Activated CD8-positive, alpha-beta T cell treated with anti-CD3 and anti-CD28 coated beads for 36 hours (primary cell): ENCODE measurements at regions not wholly inside any gene's neighbourhood (a gene's known extent, or its start where the extent isn't known, plus 50 kb on each side); places are given as distances from the start of the nearest gene placed in this dataset.

Source experiments
- ATAC-seq: fragments of 200-7000 bp; cut with Tn5 transposase; one replicate; pipeline ENCODE4 v1.10.0; 2021; ENCODE audit warnings: mild to moderate bottlenecking, moderate library complexity
- CTCF ChIA-PET: fragments of 350-600 bp; sonication (Branson Sonifier 250); formaldehyde crosslinking; loops from one replicate; lab custom pipeline; 2021; ENCODE audit warnings: antibody characterized with exemption; lab: Charles Lee
- POLR2A ChIA-PET: fragments of 350-600 bp; sonication (Branson Sonifier 250); formaldehyde crosslinking; loops from one replicate; lab custom pipeline; 2021; ENCODE audit warnings: antibody characterized with exemption; lab: Charles Lee
- DNase-seq: peaks from one replicate; pipeline ENCODE4 v3.0.0-alpha.2; 2020
- H3K27ac Mint-ChIP-seq: one replicate; pipeline ENCODE4 v1.8.0; 2021; ENCODE audit warnings: mild to moderate bottlenecking, mixed read lengths
- H3K27me3 Mint-ChIP-seq: one replicate; pipeline ENCODE4 v1.8.0; 2021; ENCODE audit warnings: mixed read lengths
- H3K36me3 Mint-ChIP-seq: one replicate; pipeline ENCODE4 v1.8.0; 2021; ENCODE audit warnings: low read depth, mixed read lengths
- H3K4me1 Mint-ChIP-seq: one replicate; pipeline ENCODE4 v1.8.0; 2021; ENCODE audit warnings: low read depth, mixed read lengths
- H3K4me3 Mint-ChIP-seq: one replicate; pipeline ENCODE4 v1.8.0; 2021; ENCODE audit warnings: mild to moderate bottlenecking, moderate library complexity, mixed read lengths
- H3K9me3 Mint-ChIP-seq: one replicate; pipeline ENCODE4 v1.8.0; 2021; ENCODE audit warnings: mixed read lengths
- intact Hi-C: fragments of 100-400 bp; cut with micrococcal nuclease; formaldehyde crosslinking; loops from one replicate; pipeline ENCODE4 v1.10.0; 2022
- TF ChIP-seq, protein P1 (sequence below): fragments of 200-600 bp; IDR thresholded peaks from one replicate; pipeline ENCODE4 v1.8.0; 2022; ENCODE audit warnings: antibody characterized with exemption, mild to moderate bottlenecking

DNA sequence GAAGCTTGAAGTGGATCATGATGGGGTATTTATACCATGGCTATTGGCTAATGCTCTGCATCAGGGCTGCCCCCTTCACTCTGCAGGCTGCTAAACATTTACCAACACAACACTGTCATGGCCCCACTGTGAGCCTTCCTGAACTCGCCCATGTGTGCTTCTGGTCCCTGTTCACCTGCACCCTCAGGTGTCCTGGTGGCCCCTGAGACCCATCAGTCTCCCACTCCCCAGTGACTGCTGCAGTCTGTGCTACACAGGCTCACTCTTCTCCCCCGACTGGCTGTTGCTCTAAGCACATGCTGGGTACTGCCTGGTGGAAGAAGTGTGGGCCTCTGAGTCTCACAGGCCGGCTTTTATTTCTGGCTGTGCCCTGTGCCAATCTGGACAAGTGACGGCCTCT, 183.0 kb upstream of the HS6ST1 start:
- Mint-ChIP-seq H3K4me3 (no peak overlapping the region), H3K36me3 (no peaks in the 10 kb centered on the region), H3K4me1 (no peaks in the 10 kb centered on the region), H3K27me3 (no peaks in the 10 kb centered on the region), H3K9me3 (no peaks in the 10 kb centered on the region), H3K27ac (no peak overlapping the region)
- ATAC-seq, result no peak
- POLR2A ChIA-PET, result interaction anchor here (0.5 kb wide), 1 partner anchor 169 kb away, joined by 3 read pairs; no protein-coding TSS in a partner anchor
- TF ChIP-seq, protein P1, sequence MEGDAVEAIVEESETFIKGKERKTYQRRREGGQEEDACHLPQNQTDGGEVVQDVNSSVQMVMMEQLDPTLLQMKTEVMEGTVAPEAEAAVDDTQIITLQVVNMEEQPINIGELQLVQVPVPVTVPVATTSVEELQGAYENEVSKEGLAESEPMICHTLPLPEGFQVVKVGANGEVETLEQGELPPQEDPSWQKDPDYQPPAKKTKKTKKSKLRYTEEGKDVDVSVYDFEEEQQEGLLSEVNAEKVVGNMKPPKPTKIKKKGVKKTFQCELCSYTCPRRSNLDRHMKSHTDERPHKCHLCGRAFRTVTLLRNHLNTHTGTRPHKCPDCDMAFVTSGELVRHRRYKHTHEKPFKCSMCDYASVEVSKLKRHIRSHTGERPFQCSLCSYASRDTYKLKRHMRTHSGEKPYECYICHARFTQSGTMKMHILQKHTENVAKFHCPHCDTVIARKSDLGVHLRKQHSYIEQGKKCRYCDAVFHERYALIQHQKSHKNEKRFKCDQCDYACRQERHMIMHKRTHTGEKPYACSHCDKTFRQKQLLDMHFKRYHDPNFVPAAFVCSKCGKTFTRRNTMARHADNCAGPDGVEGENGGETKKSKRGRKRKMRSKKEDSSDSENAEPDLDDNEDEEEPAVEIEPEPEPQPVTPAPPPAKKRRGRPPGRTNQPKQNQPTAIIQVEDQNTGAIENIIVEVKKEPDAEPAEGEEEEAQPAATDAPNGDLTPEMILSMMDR, result no peak
- DNase-seq, result no peak
- CTCF ChIA-PET, result no interaction called here
- intact Hi-C loops, result no loop called here

DNA sequence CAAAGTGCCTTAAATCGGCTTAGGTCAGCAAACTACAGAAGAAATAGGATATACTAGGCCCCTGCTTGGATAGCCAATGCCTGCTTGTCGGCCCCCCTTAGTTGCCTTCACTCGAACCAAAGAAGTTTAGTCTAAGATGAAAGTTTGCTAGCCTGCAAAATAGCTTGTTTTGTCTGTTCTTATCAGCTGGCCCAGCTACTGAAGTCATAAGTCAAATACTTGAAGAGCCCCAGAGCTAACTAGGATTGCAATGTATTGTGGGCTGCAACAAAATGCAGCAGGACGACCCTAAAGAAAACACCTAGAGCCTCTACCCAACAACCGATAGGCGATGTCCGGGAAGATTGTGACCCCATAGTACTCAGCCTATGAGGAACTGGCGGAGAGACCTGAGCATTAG, 183.5 kb upstream of the HS6ST1 start:
- Mint-ChIP-seq H3K9me3 (no peaks in the 10 kb centered on the region), H3K4me1 (no peaks in the 10 kb centered on the region), H3K4me3 (no peak overlapping the region), H3K27me3 (no peaks in the 10 kb centered on the region), H3K36me3 (no peaks in the 10 kb centered on the region), H3K27ac (no peak overlapping the region)
- intact Hi-C loops, result no loop called here
- CTCF ChIA-PET, result no interaction called here
- TF ChIP-seq, protein P1, result no peak
- POLR2A ChIA-PET, result no interaction called here
- DNase-seq, result no peak
- ATAC-seq, result no peak

DNA sequence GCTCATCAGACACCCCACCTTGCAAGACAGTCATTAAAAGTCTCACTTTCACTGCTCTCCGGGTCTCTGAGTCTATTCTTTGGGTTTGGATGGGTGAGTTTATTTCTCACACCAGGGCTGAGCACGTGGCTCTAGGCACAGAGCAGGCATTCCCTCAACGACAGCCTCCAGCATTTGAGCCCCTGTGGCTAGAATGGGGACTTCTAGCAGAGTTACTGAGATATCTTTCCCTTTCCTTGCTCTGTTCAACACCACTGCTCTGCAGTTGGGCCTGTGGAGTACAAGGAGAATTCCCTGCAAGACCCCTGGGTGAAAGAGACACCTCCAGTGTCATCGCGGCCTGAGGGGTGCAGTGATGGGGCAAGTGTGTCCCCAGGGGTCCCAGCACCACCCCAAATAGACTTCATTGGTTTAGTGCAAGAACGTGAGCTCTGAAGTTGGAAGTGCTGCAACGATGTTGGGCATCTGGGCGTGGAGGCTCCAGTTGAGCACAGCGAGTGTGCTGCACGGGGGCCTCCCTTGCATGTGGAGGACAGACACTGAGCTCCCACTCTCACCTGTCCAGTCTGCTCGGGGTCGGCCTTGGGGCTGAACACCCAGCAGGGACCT, 184.1 kb upstream of the HS6ST1 start:
- H3K4me1 Mint-ChIP-seq, result no peaks in the 10 kb centered on the region
- ChIA-PET CTCF (no interaction called here), POLR2A (no interaction called here)
- no peaks in the 10 kb centered on the region for H3K36me3 Mint-ChIP-seq
- H3K27ac Mint-ChIP-seq, result no peak overlapping the region
- intact Hi-C loops, result no loop called here
- H3K9me3 Mint-ChIP-seq, result no peaks in the 10 kb centered on the region
- DNase-seq (no peak), ATAC-seq (no peak)
- TF ChIP-seq, protein P1, result no peak
- no peaks in the 10 kb centered on the region for H3K27me3 Mint-ChIP-seq
- H3K4me3 Mint-ChIP-seq, result no peak overlapping the region

DNA sequence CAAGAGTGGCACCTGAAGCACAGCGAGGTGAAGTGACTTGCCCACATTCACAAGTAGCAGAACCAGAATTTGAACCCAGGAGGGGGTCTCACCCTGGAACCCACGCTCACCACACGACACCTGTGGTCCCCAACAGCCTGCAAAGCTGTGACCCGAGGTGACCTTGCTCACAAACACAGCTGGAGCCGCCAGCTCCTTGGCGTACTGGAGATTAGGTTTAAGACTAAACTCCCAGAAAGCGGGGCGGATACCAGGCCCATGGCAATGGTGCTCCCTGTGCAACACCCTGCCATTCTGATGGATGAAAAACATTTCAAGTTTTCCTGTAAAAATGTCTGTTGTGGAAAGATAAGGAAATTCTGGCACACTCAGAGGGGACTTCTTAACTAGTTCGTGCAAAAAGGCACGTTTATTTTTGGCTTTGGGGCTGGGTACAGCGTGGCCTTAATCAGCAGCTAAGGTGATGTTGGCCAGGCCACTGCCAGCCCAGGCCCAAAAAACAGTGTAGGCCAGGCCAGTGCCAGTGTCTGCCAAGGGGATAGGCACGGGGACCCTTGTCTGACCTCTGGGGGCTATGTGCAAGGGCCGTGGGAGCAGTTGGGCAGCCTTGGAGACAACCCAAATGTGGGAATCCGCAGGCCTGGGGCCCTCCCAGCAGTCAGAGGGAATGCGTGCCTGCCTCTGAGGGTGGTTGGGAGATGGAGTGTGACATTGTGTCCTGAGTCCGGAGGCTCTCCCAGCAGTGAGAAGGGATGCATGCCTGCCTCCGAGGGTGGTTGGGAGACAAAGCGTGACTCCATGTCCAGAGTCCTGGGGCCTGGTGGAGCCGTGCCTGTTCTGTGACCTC, 185.0 kb upstream of the HS6ST1 start:
- DNase-seq (no peak), ATAC-seq (no peak)
- Mint-ChIP-seq H3K4me1 (no peaks in the 10 kb centered on the region), H3K27me3 (no peaks in the 10 kb centered on the region), H3K36me3 (no peaks in the 10 kb centered on the region), H3K9me3 (no peaks in the 10 kb centered on the region), H3K27ac (no peak overlapping the region), H3K4me3 (no peak overlapping the region)
- ChIA-PET POLR2A (no interaction called here), CTCF (no interaction called here)
- TF ChIP-seq, protein P1, result no peak
- intact Hi-C loops, result no loop called here
